ENCODE measurements at regions not wholly inside any gene's neighbourhood (a gene's known extent, or its start where the extent isn't known, plus 50 kb on each side); places are given as distances from the start of the nearest gene placed in this dataset.

- ChIA-PET CTCF (ENCODE audit: low intra/inter-chr PET ratio) (no interaction called here), POLR2A (interaction anchor here (0.7 kb wide), 1 partner anchor 548 kb away, joined by 4 read pairs; no protein-coding TSS in a partner anchor)
- in situ Hi-C loops (cut with MboI) (no loop called here), intact Hi-C loops (cut with micrococcal nuclease) (no loop called here)
- Histone ChIP-seq H4K20me1 (replicated peaks; ENCODE audit: control insufficient read depth, insufficient read depth, low read length) (no peaks in the 10 kb centered on the region), H2AFZ (ENCODE audit: low read depth, low read length) (no peak overlapping the region), H3K27ac (ENCODE audit: extremely low read depth, low read depth, low read length) (no peak overlapping the region), H3K4me1 (replicated peaks in 1 of 2; ENCODE audit: control insufficient read depth in 2 of 2, insufficient read depth in 2 of 2, low read length in 2 of 2) (no peaks in the 10 kb centered on the region), H3K9me3 (replicated peaks; ENCODE audit: control insufficient read depth, insufficient read depth, low read depth, low read length) (no peaks in the 10 kb centered on the region), H3K9ac (ENCODE audit: insufficient read depth in 1 of 2, low read depth in 2 of 2, low read length in 2 of 2) (no peak overlapping the region), H3K36me3 (ENCODE audit: control insufficient read depth, insufficient read depth, low read length) (no peaks in the 10 kb centered on the region), H3K4me3 (no peak overlapping the region), H3K79me2 (ENCODE audit: control insufficient read depth, insufficient read depth, low read length) (no peaks in the 10 kb centered on the region), H3K27me3 (ENCODE audit: control insufficient read depth in 2 of 2, insufficient read depth in 2 of 2, low read length in 2 of 2) (no peaks in the 10 kb centered on the region), H3K4me2 (ENCODE audit: insufficient read depth, low read length) (no peak overlapping the region), H3K9me1 (ENCODE audit: control insufficient read depth, insufficient read depth, low read length) (no peaks in the 10 kb centered on the region)
- no TSS peak for BruUV-seq (replicated peaks)
- DNase-seq (ENCODE audit: extremely low read depth in 1 of 4, low spot score in 3 of 4) (no peak), ATAC-seq (no peak), FAIRE-seq (no peak)
- WGBS (ENCODE audit: insufficient coverage, low coverage, missing lambda C conversion rate), result under 1% methylated on average over 7 of the region's 7 CpGs
- TF ChIP-seq PPARD (CRISPR knock-in tag; IDR thresholded peaks at IDR 0.05), result no peak
- TF ChIP-seq ZNF384 (IDR thresholded peaks at IDR 0.05; ENCODE audit: low read depth, low read length), result no peak
- TF ChIP-seq, protein P1, sequence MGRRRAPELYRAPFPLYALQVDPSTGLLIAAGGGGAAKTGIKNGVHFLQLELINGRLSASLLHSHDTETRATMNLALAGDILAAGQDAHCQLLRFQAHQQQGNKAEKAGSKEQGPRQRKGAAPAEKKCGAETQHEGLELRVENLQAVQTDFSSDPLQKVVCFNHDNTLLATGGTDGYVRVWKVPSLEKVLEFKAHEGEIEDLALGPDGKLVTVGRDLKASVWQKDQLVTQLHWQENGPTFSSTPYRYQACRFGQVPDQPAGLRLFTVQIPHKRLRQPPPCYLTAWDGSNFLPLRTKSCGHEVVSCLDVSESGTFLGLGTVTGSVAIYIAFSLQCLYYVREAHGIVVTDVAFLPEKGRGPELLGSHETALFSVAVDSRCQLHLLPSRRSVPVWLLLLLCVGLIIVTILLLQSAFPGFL (CRISPR knock-in tag; IDR thresholded peaks at IDR 0.05), result no peak
- TF ChIP-seq CBX2 (IDR thresholded peaks at IDR 0.05; ENCODE audit: insufficient read depth, low read length, poor library complexity, severe bottlenecking), result no peak
- TF ChIP-seq, protein P2, sequence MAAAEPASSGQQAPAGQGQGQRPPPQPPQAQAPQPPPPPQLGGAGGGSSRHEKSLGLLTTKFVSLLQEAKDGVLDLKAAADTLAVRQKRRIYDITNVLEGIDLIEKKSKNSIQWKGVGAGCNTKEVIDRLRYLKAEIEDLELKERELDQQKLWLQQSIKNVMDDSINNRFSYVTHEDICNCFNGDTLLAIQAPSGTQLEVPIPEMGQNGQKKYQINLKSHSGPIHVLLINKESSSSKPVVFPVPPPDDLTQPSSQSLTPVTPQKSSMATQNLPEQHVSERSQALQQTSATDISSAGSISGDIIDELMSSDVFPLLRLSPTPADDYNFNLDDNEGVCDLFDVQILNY (CRISPR knock-in tag; IDR thresholded peaks at IDR 0.05), result no peak
- TF ChIP-seq ZMIZ1 (IDR thresholded peaks at IDR 0.05; ENCODE audit: low read depth in 2 of 2, low read length in 2 of 2), result no peak
- TF ChIP-seq ZNF282 (CRISPR knock-in tag; IDR thresholded peaks at IDR 0.05), result no peak
Observed at GRCh38 chr4:24328711-24329110, 255.6 kb downstream of the DHX15 start.
